Astrocyte (in vitro differentiated cells and primary cell): ENCODE measurements at regions not wholly inside any gene's neighbourhood (a gene's known extent, or its start where the extent isn't known, plus 50 kb on each side); places are given as distances from the start of the nearest gene placed in this dataset.

Source experiments
- DNase-seq: peaks from one replicate; pipeline ENCODE4 v3.0.0-alpha.2; 2010; ENCODE audit warnings: low read depth
- FAIRE-seq: peaks from 2 replicates; lab custom pipeline; 2011; peaks lifted over from hg19 to GRCh38; lab: Jason Lieb, UNC
- H2AFZ ChIP-seq: 2 replicates; pipeline ENCODE4 v1.6.0; 2012; ENCODE audit warnings: low read depth, low read length, inconsistent platforms
- H3K27ac ChIP-seq: 2 replicates; pipeline ENCODE4 v1.5.1; 2011; ENCODE audit warnings: low read depth, low read length, inconsistent platforms
- H3K27me3 ChIP-seq: 2 replicates; pipeline ENCODE4 v1.6.0; 2011; ENCODE audit warnings: low read length, inconsistent platforms; ENCODE audit not compliant: insufficient read depth
- H3K36me3 ChIP-seq: 2 replicates; pipeline ENCODE4 v1.5.1; 2011; ENCODE audit warnings: low read length, inconsistent platforms; ENCODE audit not compliant: insufficient read depth
- H3K4me1 ChIP-seq: 2 replicates; pipeline ENCODE4 v1.5.1; 2011; ENCODE audit warnings: low read length, inconsistent platforms; ENCODE audit not compliant: insufficient read depth
- H3K4me2 ChIP-seq: 2 replicates; pipeline ENCODE4 v1.6.0; 2012; ENCODE audit warnings: low read length, inconsistent platforms
- H3K4me3 ChIP-seq: 2 replicates; pipeline ENCODE4 v1.5.1; 2011; ENCODE audit warnings: low read depth, mild to moderate bottlenecking, low read length, inconsistent platforms; ENCODE audit not compliant: insufficient read depth
- H3K79me2 ChIP-seq: 2 replicates; pipeline ENCODE4 v1.6.0; 2012; ENCODE audit warnings: mild to moderate bottlenecking, low read length, inconsistent platforms; ENCODE audit not compliant: insufficient read depth
- H3K9ac ChIP-seq: 2 replicates; pipeline ENCODE4 v1.6.0; 2012; ENCODE audit warnings: mild to moderate bottlenecking, low read length, inconsistent platforms
- H3K9me3 ChIP-seq: 2 replicates; pipeline ENCODE4 v1.5.1; 2012; ENCODE audit warnings: low read depth, mild to moderate bottlenecking, low read length, inconsistent platforms; ENCODE audit not compliant: insufficient read depth
- H4K20me1 ChIP-seq: 2 replicates; pipeline ENCODE4 v1.6.0; 2012; ENCODE audit warnings: low read length, inconsistent platforms; ENCODE audit not compliant: insufficient read depth
- H3K27ac Mint-ChIP-seq: one replicate; pipeline ENCODE4 v1.8.0; 2021; ENCODE audit warnings: mild to moderate bottlenecking, mixed read lengths; ENCODE audit not compliant: unreplicated experiment
- H3K27me3 Mint-ChIP-seq: one replicate; pipeline ENCODE4 v1.8.0; 2021; ENCODE audit warnings: low read depth, mixed read lengths; ENCODE audit not compliant: unreplicated experiment
- H3K36me3 Mint-ChIP-seq: one replicate; pipeline ENCODE4 v1.8.0; 2021; ENCODE audit warnings: low read depth, mixed read lengths; ENCODE audit not compliant: unreplicated experiment
- H3K4me1 Mint-ChIP-seq: one replicate; pipeline ENCODE4 v1.8.0; 2021; ENCODE audit warnings: low read depth, mixed read lengths; ENCODE audit not compliant: unreplicated experiment
- H3K4me3 Mint-ChIP-seq: one replicate; pipeline ENCODE4 v1.8.0; 2021; ENCODE audit warnings: mild to moderate bottlenecking, moderate library complexity, mixed read lengths; ENCODE audit not compliant: unreplicated experiment
- H3K9me3 Mint-ChIP-seq: one replicate; pipeline ENCODE4 v1.8.0; 2021; ENCODE audit warnings: mild to moderate bottlenecking, mixed read lengths; ENCODE audit not compliant: unreplicated experiment
- EZH2 ChIP-seq: IDR thresholded peaks from 2 replicates; pipeline ENCODE4 v1.6.1; 2012; ENCODE audit warnings: mild to moderate bottlenecking, low read length, inconsistent platforms; ENCODE audit not compliant: insufficient read depth
- TF ChIP-seq, protein P1 (sequence below): IDR thresholded peaks from 2 replicates; pipeline ENCODE4 v1.5.1; 2011; ENCODE audit warnings: low read depth, mild to moderate bottlenecking, inconsistent platforms, low read length, moderate library complexity; ENCODE audit not compliant: insufficient read depth

DNA sequence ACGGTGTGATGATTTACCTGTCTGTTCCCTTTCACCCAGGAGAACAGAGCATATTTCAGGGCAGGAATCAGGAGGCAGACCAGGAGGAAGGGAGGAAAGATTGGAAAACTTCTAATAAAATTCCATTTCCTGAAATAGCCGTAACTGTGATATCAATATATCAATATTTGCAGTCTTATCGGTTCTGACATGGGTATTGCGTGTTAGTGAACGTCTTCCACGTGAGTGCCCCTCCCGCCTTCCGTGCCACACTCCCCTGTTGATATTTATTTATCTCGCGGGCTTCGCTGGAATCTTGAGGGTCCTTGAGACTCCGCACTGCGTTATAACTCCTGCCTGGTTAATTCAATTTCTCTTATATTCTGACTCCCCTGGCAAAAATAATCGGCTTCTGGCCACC, 1160.4 kb downstream of the BRD1 start:
- Histone ChIP-seq H3K4me1 (no peaks in the 10 kb centered on the region), H3K27ac (no peak overlapping the region), H3K36me3 (no peaks in the 10 kb centered on the region), H2AFZ (no peak overlapping the region), H4K20me1 (no peaks in the 10 kb centered on the region), H3K4me2 (no peak overlapping the region), H3K4me3 (no peak overlapping the region), H3K27me3 (no peaks in the 10 kb centered on the region), H3K79me2 (no peaks in the 10 kb centered on the region), H3K9ac (no peak overlapping the region), H3K9me3 (peaks cover 10% of the 10 kb centered on the region)
- H3K4me1 Mint-ChIP-seq: peaks cover 6% of the 10 kb centered on the region
- H3K27me3 Mint-ChIP-seq: no peaks in the 10 kb centered on the region
- no peak for TF ChIP-seq EZH2
- TF ChIP-seq, protein P1, sequence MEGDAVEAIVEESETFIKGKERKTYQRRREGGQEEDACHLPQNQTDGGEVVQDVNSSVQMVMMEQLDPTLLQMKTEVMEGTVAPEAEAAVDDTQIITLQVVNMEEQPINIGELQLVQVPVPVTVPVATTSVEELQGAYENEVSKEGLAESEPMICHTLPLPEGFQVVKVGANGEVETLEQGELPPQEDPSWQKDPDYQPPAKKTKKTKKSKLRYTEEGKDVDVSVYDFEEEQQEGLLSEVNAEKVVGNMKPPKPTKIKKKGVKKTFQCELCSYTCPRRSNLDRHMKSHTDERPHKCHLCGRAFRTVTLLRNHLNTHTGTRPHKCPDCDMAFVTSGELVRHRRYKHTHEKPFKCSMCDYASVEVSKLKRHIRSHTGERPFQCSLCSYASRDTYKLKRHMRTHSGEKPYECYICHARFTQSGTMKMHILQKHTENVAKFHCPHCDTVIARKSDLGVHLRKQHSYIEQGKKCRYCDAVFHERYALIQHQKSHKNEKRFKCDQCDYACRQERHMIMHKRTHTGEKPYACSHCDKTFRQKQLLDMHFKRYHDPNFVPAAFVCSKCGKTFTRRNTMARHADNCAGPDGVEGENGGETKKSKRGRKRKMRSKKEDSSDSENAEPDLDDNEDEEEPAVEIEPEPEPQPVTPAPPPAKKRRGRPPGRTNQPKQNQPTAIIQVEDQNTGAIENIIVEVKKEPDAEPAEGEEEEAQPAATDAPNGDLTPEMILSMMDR: no peak
- H3K4me3 Mint-ChIP-seq: no peak overlapping the region
- H3K9me3 Mint-ChIP-seq: peaks cover 16% of the 10 kb centered on the region
- DNase-seq (no peak), FAIRE-seq (no peak)
- H3K27ac Mint-ChIP-seq: no peak overlapping the region
- H3K36me3 Mint-ChIP-seq: peaks cover 12% of the 10 kb centered on the region

DNA sequence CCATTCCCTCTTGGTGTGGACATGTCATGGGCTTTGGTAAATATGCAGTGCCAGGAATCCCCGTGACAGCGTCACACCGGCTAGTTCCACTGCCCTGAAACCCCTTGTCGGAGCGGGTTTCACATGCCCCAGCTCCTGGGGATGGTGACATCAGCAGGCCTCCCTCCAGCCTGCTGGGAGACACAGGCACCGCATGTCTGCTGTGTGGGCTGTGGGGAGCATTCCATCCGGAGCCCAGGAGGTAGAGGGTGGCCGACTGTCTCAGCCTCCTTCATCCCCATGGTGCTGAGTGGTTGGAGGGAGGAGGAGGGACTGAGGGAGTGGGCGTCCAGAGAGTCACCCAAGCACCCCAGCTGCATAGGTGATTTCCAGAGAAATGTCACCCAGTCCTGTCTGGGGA, 1161.1 kb downstream of the BRD1 start:
- TF ChIP-seq EZH2: no peak
- TF ChIP-seq, protein P1: no peak
- Histone ChIP-seq H4K20me1 (no peaks in the 10 kb centered on the region), H3K4me2 (no peak overlapping the region), H3K27ac (no peak overlapping the region), H3K79me2 (no peaks in the 10 kb centered on the region), H3K36me3 (no peaks in the 10 kb centered on the region), H2AFZ (no peak overlapping the region), H3K4me1 (no peaks in the 10 kb centered on the region), H3K4me3 (no peak overlapping the region), H3K9me3 (peaks cover 4% of the 10 kb centered on the region), H3K9ac (no peak overlapping the region), H3K27me3 (no peaks in the 10 kb centered on the region)
- H3K9me3 Mint-ChIP-seq: peaks cover 9% of the 10 kb centered on the region
- peaks cover 10% of the 10 kb centered on the region for H3K4me1 Mint-ChIP-seq
- FAIRE-seq (no peak), DNase-seq (no peak)
- peak overlapping the region; percentile 62 for H3K27ac Mint-ChIP-seq
- H3K36me3 Mint-ChIP-seq: peaks cover 6% of the 10 kb centered on the region
- H3K4me3 Mint-ChIP-seq: no peak overlapping the region
- H3K27me3 Mint-ChIP-seq: no peaks in the 10 kb centered on the region

DNA sequence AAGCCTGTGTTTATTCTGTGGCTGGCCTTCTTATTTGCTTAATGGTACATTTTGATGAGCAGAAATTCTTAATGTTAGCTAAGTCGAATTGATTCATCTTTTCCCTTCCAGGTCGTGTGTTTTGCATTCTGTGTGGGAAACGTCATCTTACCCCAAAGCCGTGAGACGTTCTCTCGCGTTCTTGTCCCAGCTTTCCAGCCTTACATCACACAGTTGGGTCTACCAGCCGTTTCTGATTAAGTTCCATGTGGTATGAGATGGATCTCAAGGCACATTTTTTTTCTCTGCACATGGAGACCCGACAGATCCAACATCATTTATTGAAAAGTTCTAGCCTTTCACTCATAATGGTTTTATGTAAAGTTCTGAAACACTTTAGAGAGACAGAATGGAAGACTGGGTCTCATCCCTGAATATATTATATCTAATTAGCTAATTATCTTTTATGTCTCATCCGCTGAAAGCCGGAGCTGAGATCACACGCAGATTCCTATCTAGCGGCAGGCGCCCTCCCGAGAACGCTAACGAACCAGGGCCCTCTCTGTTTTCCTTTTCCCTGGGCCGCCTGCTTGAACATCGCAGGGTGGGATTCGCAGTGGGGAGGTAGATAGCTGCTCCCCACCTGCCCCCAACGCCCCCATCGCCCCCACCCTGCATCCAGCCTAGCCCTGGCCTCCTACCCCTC, 1162.2 kb downstream of the BRD1 start:
- Histone ChIP-seq H3K27ac (no peak overlapping the region), H3K79me2 (no peaks in the 10 kb centered on the region), H3K4me2 (no peak overlapping the region), H3K27me3 (no peaks in the 10 kb centered on the region), H3K4me3 (no peak overlapping the region), H3K36me3 (no peaks in the 10 kb centered on the region), H2AFZ (no peak overlapping the region), H3K4me1 (no peaks in the 10 kb centered on the region), H3K9ac (no peak overlapping the region), H4K20me1 (no peaks in the 10 kb centered on the region), H3K9me3 (peaks cover 2% of the 10 kb centered on the region)
- Mint-ChIP-seq H3K9me3 (peaks cover 8% of the 10 kb centered on the region), H3K4me3 (no peak overlapping the region), H3K27ac (no peak overlapping the region), H3K36me3 (peaks cover 6% of the 10 kb centered on the region), H3K27me3 (no peaks in the 10 kb centered on the region), H3K4me1 (peaks cover 12% of the 10 kb centered on the region)
- FAIRE-seq (no peak), DNase-seq (no peak)
- no peak for TF ChIP-seq EZH2
- TF ChIP-seq, protein P1: no peak
